ENCODE measurements at regions not wholly inside any gene's neighbourhood (a gene's known extent, or its start where the extent isn't known, plus 50 kb on each side); places are given as distances from the start of the nearest gene placed in this dataset.
"Not testable (repeated sequence)": the region's sequence is repeated elsewhere in the genome, so short reads cannot be mapped to it uniquely, and the experiment has no call there.

GRCh38 chr5:103724271-103724670 is 161.7 kb upstream of the NUDT12 start:
- in situ Hi-C loops (cut with HindIII; ENCODE audit: low sequenced_read_pairs): no loop called here

- in situ Hi-C loops (cut with HindIII; ENCODE audit: low sequenced_read_pairs): no loop called here
These were observed 158.6 kb upstream of the NUDT12 start for GRCh38 chr5:103721183-103721582.

- in situ Hi-C loops (cut with HindIII; ENCODE audit: low sequenced_read_pairs): no loop called here
These were observed 155.5 kb upstream of the NUDT12 start for GRCh38 chr5:103718108-103718507.

- in situ Hi-C loops (cut with HindIII; ENCODE audit: low sequenced_read_pairs): no loop called here
These were observed 146.0 kb upstream of the NUDT12 start for GRCh38 chr5:103708601-103709000.

GRCh38 chr5:103706939-103707682 is 144.5 kb upstream of the NUDT12 start:
- in situ Hi-C loops (cut with HindIII; ENCODE audit: low sequenced_read_pairs): no loop called here

- in situ Hi-C loops (cut with HindIII; ENCODE audit: low sequenced_read_pairs): loop anchor here (5.0 kb wide), 1 partner anchor 106 kb away; no protein-coding TSS in a partner anchor
These were observed 141.0 kb upstream of the NUDT12 start for GRCh38 chr5:103703617-103704016.

GRCh38 chr5:103693517-103693916 is 130.9 kb upstream of the NUDT12 start:
- in situ Hi-C loops (cut with HindIII; ENCODE audit: low sequenced_read_pairs): no loop called here

GRCh38 chr5:103690676-103691075 is 128.1 kb upstream of the NUDT12 start:
- in situ Hi-C loops (cut with HindIII; ENCODE audit: low sequenced_read_pairs): no loop called here

- in situ Hi-C loops (cut with HindIII; ENCODE audit: low sequenced_read_pairs): no loop called here
These were observed 117.3 kb upstream of the NUDT12 start for GRCh38 chr5:103679873-103680272.

- in situ Hi-C loops (cut with HindIII; ENCODE audit: low sequenced_read_pairs): not testable (repeated sequence)
These were observed 113.6 kb upstream of the NUDT12 start for GRCh38 chr5:103676198-103676597.

- in situ Hi-C loops (cut with HindIII; ENCODE audit: low sequenced_read_pairs): no loop called here
These were observed 112.2 kb upstream of the NUDT12 start for GRCh38 chr5:103674739-103675138.

- in situ Hi-C loops (cut with HindIII; ENCODE audit: low sequenced_read_pairs): no loop called here
These were observed 111.7 kb upstream of the NUDT12 start for GRCh38 chr5:103674251-103674650.

GRCh38 chr5:103669615-103670014 is 107.0 kb upstream of the NUDT12 start:
- in situ Hi-C loops (cut with HindIII; ENCODE audit: low sequenced_read_pairs): no loop called here

- in situ Hi-C loops (cut with HindIII; ENCODE audit: low sequenced_read_pairs): no loop called here
These were observed 105.7 kb upstream of the NUDT12 start for GRCh38 chr5:103668281-103668680.

GRCh38 chr5:103667068-103667467 is 104.5 kb upstream of the NUDT12 start:
- in situ Hi-C loops (cut with HindIII; ENCODE audit: low sequenced_read_pairs): no loop called here

- in situ Hi-C loops (cut with HindIII; ENCODE audit: low sequenced_read_pairs): no loop called here
These were observed 94.7 kb upstream of the NUDT12 start for GRCh38 chr5:103657301-103657700.

- in situ Hi-C loops (cut with HindIII; ENCODE audit: low sequenced_read_pairs): no loop called here
These were observed 85.5 kb upstream of the NUDT12 start for GRCh38 chr5:103648086-103648485.

GRCh38 chr5:103646698-103647614 is 84.4 kb upstream of the NUDT12 start:
- in situ Hi-C loops (cut with HindIII; ENCODE audit: low sequenced_read_pairs): no loop called here

- in situ Hi-C loops (cut with HindIII; ENCODE audit: low sequenced_read_pairs): no loop called here
These were observed 83.2 kb upstream of the NUDT12 start for GRCh38 chr5:103645816-103646215.

- in situ Hi-C loops (cut with HindIII; ENCODE audit: low sequenced_read_pairs): no loop called here
These were observed 76.4 kb upstream of the NUDT12 start for GRCh38 chr5:103638979-103639378.

GRCh38 chr5:103624675-103625074 is 62.1 kb upstream of the NUDT12 start:
- in situ Hi-C loops (cut with HindIII; ENCODE audit: low sequenced_read_pairs): no loop called here

- in situ Hi-C loops (cut with HindIII; ENCODE audit: low sequenced_read_pairs): no loop called here
These were observed 61.5 kb upstream of the NUDT12 start for GRCh38 chr5:103624035-103624480.

Data from endothelial cell of hepatic sinusoid (primary cell).